ENCODE measurements at regions not wholly inside any gene's neighbourhood (a gene's known extent, or its start where the extent isn't known, plus 50 kb on each side); places are given as distances from the start of the nearest gene placed in this dataset.
"Not testable (repeated sequence)": the region's sequence is repeated elsewhere in the genome, so short reads cannot be mapped to it uniquely, and the experiment has no call there.

DNA sequence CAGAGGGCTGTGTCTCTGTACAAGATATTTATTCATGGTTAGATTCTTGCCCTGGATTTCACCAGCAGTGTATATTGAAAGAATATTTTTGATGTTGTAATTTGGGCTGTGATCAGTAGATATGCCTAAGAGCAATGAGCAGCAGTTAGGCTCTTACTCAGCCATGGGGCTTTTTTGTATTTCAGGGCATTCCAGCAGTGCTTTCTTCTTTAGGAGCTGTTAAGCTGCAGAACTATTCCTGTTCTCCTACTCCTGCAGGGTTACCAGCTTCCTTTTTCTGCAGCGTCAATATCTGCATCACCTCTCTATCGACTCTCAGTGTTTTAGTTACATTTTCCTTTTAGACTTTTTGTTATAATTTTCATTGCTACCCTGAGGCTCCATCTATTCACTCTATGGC, 206.2 kb downstream of the SLCO4C1 start:
- Mint-ChIP-seq H3K27ac (no peak overlapping the region), H3K4me3 (no peak overlapping the region), H3K4me1 (no peaks in the 10 kb centered on the region), H3K9me3 (peaks cover 8% of the 10 kb centered on the region), H3K27me3 (no peaks in the 10 kb centered on the region), H3K36me3 (no peaks in the 10 kb centered on the region)

DNA sequence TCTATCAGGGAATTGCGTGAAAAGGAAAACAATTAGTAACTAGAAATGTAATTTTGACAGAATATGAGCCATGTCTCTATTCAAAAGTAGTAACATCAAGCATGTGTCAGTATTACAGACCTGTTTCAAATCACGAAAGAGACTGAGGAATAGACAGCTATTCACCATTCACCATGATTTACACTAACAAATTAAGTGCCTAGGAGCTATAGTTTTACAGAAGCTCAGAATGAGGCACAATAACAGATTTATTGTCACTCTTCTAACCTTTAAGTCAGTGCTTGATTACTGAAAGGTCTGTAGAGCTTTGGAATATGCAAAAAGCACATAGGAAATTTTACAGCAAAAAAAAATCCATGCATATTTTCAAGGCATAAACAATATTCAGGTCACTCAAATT, 208.2 kb downstream of the SLCO4C1 start:
- peaks cover 8% of the 10 kb centered on the region for H3K9me3 Mint-ChIP-seq
- no peak overlapping the region for H3K27ac Mint-ChIP-seq
- no peaks in the 10 kb centered on the region for H3K36me3 Mint-ChIP-seq
- H3K4me3 Mint-ChIP-seq, result no peak overlapping the region
- H3K4me1 Mint-ChIP-seq, result no peaks in the 10 kb centered on the region
- no peaks in the 10 kb centered on the region for H3K27me3 Mint-ChIP-seq

DNA sequence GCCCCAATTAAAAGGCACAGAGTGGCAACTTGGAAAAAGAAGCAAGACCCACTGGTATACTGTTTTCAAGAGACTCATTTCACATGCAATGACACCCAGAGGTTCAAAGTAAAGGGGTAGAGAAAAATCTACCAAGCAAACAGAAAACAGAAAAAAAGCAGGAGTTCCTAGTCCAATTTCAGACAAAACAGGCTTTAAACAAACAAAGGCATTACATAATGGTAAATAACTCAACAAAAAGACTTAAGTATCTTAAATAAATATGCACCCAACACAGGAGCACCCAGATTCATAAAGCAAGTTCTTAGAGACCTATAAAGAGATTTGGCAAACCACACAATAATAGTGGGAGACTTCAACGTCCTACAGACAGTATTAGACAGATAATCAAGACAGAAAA, 215.8 kb downstream of the SLCO4C1 start:
- Mint-ChIP-seq H3K4me1 (no peaks in the 10 kb centered on the region), H3K36me3 (no peaks in the 10 kb centered on the region), H3K9me3 (peaks cover 6% of the 10 kb centered on the region), H3K27ac (no peak overlapping the region), H3K27me3 (no peaks in the 10 kb centered on the region), H3K4me3 (no peak overlapping the region)

DNA sequence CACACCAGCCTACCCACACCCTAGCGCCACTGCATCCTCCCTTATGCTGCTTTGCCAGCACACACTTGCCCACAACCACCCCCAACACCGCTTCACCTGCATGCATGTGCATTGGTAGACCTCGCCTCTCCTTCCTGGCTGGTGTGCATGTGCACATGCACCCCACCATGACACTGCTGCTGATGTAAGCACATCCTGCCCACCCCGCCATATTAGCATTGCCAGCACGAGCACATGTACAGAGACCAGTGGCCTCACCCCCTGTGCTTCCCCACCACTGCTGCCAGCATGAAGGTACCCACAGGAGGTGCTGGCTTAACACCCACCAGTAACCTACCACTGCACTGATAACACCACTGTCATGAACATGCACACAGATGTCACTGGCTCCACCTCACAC, 218.2 kb downstream of the SLCO4C1 start:
- Mint-ChIP-seq H3K4me3 (no peak overlapping the region), H3K9me3 (peaks cover 6% of the 10 kb centered on the region), H3K4me1 (no peaks in the 10 kb centered on the region), H3K27me3 (no peaks in the 10 kb centered on the region), H3K27ac (no peak overlapping the region), H3K36me3 (no peaks in the 10 kb centered on the region)

DNA sequence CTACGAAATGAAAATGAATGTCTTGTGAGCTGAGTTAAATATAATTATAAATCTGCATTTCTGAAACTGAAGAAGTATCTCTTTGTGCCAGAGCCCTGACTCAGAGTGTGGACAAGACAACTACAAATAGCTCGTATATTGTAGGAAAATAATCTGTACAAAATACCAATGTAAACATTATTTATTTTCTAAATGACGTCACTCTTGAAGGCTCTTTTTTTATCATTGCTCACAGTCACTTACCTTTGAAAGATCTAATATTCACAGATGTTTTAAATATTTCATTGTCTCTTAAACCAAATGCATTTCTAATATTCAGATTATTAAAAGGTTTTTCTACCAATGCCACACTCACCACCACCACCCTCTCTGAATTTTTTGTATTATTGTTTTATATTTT, 226.1 kb downstream of the SLCO4C1 start:
- Mint-ChIP-seq H3K4me3 (no peak overlapping the region), H3K9me3 (no peaks in the 10 kb centered on the region), H3K27me3 (no peaks in the 10 kb centered on the region), H3K36me3 (no peaks in the 10 kb centered on the region), H3K27ac (no peak overlapping the region), H3K4me1 (no peaks in the 10 kb centered on the region)

DNA sequence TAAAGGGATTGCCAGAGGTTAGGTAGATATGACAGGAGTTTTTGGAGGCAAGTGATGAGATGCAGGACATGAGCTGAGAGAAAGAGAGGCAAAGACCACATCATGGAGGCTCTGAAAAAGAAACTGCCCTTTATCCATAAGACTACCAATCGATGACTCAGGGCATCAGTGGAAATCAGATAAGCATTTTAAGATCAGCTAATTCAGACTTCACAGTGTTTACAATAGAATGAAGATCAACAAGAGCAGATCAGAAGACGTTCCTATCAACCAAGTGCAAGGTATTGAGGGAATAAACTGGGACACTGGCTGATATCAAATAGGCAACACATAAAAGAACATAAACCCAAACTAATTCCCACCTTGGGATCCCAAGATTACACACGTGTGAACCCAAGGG, 227.2 kb downstream of the SLCO4C1 start:
- H3K27me3 Mint-ChIP-seq, result no peaks in the 10 kb centered on the region
- no peaks in the 10 kb centered on the region for H3K9me3 Mint-ChIP-seq
- no peaks in the 10 kb centered on the region for H3K36me3 Mint-ChIP-seq
- no peak overlapping the region for H3K4me3 Mint-ChIP-seq
- H3K27ac Mint-ChIP-seq, result no peak overlapping the region
- no peaks in the 10 kb centered on the region for H3K4me1 Mint-ChIP-seq

DNA sequence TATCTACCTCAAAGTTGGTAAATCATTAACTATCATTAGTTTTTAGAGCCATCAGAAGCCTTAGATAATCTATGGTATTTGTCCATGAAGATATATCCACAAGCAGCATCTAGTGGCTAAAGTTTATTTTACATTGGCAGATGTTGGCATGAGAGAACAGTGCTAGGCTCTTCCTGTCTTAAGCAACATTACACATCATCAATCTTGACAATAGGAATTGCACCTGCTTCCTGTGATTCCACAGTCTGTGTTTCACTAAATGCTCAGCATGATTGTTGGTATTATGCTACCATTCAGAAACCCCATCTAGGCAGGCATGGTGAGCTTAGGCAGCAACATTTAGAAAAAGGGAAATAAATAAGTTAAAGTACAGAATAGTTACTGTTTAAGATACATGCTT, 246.6 kb downstream of the SLCO4C1 start:
- Mint-ChIP-seq H3K4me3 (no peak overlapping the region), H3K4me1 (no peaks in the 10 kb centered on the region), H3K27ac (no peak overlapping the region), H3K27me3 (no peaks in the 10 kb centered on the region), H3K36me3 (no peaks in the 10 kb centered on the region), H3K9me3 (no peaks in the 10 kb centered on the region)

DNA sequence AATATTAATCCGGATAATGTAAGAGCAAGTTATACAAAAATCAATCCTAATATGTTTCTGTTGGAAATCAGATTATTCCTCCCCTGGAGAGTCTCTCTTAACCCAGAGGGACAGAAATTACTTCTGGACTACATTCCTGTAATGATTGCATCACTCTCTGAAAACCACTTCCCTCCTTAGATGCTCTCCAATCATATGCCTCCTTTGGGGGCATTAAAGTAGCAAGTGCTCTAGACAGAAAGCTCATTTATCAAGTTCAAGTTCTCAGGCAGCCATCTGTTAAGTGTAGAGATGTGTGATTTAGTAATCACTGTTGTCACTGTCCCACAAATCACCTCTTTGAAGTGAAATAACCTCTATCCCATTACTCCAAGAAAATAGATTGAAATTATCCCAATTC, 247.1 kb downstream of the SLCO4C1 start:
- H3K4me3 Mint-ChIP-seq, result no peak overlapping the region
- H3K27me3 Mint-ChIP-seq, result no peaks in the 10 kb centered on the region
- no peaks in the 10 kb centered on the region for H3K36me3 Mint-ChIP-seq
- H3K27ac Mint-ChIP-seq, result no peak overlapping the region
- H3K4me1 Mint-ChIP-seq, result no peaks in the 10 kb centered on the region
- H3K9me3 Mint-ChIP-seq, result no peaks in the 10 kb centered on the region

DNA sequence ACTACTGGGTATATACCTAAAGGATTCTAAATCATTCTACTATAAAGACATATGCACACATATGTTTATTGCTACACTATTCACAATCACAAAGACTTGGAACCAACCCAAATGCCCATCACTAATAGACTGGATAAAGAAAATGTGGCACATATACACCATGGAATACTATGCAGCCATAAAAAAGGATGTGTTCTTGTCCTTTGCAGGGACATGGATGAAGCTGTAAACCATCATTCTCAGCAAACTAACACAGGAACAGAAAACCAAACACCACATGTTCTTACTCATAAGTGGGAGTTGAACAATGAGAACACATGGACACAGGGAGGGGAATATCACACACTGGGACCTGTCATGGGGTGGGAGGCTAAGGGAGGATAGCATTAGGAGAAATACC, 249.0 kb downstream of the SLCO4C1 start:
- not testable (repeated sequence) for H3K4me1 Mint-ChIP-seq, H3K36me3 Mint-ChIP-seq, H3K9me3 Mint-ChIP-seq, H3K27ac Mint-ChIP-seq, H3K4me3 Mint-ChIP-seq, H3K27me3 Mint-ChIP-seq

DNA sequence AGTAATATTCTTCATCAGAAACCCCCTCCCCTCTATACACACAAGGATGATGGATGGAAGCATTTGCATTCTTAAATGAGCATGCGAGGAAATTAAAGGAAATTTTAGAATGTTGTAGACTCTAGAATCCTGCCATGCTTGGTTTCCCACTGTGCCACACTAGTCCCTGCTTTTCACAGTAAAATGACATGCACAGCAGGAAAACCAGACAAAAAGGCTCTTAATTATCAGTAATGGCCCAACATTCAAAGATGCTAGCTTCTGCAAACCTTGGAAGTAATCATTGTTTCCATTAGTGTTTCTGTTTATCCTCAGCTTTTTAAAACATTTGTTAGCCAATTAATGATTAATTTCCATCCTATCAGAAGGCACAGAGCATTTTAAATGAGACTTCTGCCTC, 255.8 kb downstream of the SLCO4C1 start:
- Mint-ChIP-seq H3K27me3 (no peaks in the 10 kb centered on the region), H3K27ac (no peak overlapping the region), H3K4me1 (no peaks in the 10 kb centered on the region), H3K9me3 (no peaks in the 10 kb centered on the region), H3K36me3 (no peaks in the 10 kb centered on the region), H3K4me3 (no peak overlapping the region)

DNA sequence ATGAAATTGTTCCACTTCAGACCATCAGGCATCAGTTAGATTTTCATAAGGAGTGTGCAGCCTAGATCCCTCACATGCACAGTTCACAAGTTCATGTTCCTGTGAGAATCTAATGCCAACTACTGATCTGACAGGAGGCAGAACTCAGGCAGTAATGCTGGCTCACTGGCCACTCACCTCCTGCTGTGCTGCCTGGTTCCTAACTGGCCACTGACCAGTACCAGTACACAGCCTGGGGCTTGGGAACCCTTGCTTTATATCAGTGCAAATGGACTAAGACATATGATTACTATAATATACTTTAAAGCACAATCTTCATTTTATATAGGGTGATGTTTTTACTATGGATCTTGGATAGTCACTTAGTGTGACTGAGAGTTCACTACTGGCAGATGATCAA, 259.2 kb downstream of the SLCO4C1 start:
- no peaks in the 10 kb centered on the region for H3K9me3 Mint-ChIP-seq
- no peaks in the 10 kb centered on the region for H3K36me3 Mint-ChIP-seq
- no peak overlapping the region for H3K27ac Mint-ChIP-seq
- no peak overlapping the region for H3K4me3 Mint-ChIP-seq
- no peaks in the 10 kb centered on the region for H3K4me1 Mint-ChIP-seq
- H3K27me3 Mint-ChIP-seq, result no peaks in the 10 kb centered on the region

DNA sequence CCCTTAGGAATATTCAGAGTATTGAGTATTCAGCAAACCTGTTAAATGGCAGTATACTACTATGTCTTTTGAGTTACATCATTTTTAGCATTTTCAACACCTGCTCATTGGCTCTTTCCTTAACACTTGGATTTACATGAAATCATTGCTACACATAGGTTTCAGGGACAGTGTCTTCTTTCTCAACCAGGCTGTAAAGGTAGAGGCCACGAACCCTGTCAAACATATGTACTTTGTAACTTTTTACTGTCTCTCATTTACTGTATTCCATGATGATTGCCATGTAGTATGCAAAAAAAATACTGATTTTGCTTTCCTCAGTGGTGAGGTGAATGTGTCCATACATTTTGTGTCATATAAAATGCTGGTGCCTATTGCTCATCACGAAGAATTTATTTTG, 264.4 kb downstream of the SLCO4C1 start:
- Mint-ChIP-seq H3K4me1 (no peaks in the 10 kb centered on the region), H3K27me3 (no peaks in the 10 kb centered on the region), H3K27ac (no peak overlapping the region), H3K4me3 (no peak overlapping the region), H3K9me3 (no peaks in the 10 kb centered on the region), H3K36me3 (no peaks in the 10 kb centered on the region)

DNA sequence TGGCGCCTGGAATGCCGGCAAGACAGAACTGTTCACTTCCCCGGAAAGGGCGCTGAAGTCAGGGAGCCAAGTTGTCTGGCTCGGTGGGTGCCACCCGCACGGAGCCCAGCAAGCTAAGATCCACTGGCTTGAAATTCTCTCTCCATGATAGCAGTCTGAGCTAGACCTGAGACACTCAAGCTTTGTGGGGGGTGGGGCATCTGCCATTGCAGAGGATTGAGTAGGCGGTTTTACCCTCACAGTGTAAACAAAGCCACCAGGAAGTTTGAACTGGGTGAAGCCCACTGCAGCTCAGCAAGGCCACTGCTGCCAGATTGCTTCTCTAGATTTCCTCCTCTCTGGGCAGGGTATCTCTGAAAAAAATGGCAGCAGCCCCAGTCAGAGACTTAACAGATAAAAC, 277.4 kb downstream of the SLCO4C1 start:
- Mint-ChIP-seq H3K27me3 (no peaks in the 10 kb centered on the region), H3K9me3 (no peaks in the 10 kb centered on the region), H3K4me1 (no peaks in the 10 kb centered on the region), H3K27ac (no peak overlapping the region), H3K36me3 (no peaks in the 10 kb centered on the region), H3K4me3 (no peak overlapping the region)

DNA sequence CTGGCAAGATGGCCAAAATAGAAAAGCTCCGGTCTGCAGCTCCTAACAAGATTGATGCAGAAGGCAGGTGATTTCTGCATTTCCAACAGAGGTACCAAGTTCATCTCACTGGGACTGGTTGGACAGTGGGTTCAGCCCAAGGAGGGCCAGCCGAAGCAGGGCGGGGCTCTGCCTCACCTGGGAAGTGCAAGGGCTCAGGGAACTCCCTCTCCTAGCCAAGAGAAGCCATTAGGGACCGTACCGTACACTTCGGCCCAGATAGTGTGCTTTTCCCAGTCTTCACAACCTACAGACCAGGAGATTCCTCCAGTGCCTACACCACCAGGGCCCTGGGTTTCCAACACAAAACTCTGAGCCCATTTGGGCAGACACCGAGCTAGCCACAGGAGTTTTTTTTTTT, 277.8 kb downstream of the SLCO4C1 start:
- Mint-ChIP-seq H3K9me3 (no peaks in the 10 kb centered on the region), H3K4me1 (no peaks in the 10 kb centered on the region), H3K4me3 (no peak overlapping the region), H3K36me3 (no peaks in the 10 kb centered on the region), H3K27me3 (no peaks in the 10 kb centered on the region), H3K27ac (no peak overlapping the region)

DNA sequence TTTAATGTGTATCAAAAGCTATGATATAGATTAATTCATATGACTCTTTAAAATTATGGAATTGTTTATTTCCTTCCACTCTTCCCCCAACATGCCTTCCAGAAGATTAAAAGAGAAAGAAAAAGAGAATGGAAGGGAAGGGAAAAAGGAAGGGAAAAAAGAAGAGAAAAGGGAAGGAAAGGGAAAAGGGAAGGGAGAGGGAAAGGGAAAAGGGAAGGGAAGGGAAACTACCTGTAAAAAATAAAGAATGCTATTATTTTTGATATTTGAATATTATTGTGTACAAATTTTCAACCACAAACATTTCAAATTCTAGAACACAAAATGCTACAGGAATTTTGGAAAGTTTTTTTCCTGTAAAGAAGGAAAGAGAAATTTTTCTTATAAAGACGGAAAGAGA, 281.7 kb downstream of the SLCO4C1 start:
- Mint-ChIP-seq H3K27me3 (no peaks in the 10 kb centered on the region), H3K27ac (no peak overlapping the region)

DNA sequence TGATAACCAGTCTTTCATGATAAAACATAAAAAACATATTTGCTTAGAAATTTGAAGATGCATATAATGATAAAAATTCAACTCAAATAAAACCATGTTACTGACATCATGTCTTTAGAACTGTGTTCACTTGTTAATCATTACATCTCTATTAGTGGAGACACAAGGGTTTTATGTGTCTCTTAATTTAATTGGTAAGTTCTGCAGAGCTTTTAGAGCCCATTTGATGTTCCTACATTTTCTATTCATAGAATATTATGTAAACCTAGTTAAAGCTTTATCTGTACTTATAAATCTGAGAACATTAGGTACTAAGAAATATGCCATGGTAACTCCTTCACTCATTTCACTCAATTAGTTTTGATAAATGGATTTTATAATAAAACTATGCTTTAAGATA, 285.4 kb downstream of the SLCO4C1 start:
- H3K4me3 Mint-ChIP-seq, result no peak overlapping the region

More for the DNA sequence above, 281.7 kb downstream of the SLCO4C1 start:
- H3K9me3 Mint-ChIP-seq, result no peaks in the 10 kb centered on the region
- H3K36me3 Mint-ChIP-seq, result no peaks in the 10 kb centered on the region
- H3K4me3 Mint-ChIP-seq, result no peak overlapping the region
- no peaks in the 10 kb centered on the region for H3K4me1 Mint-ChIP-seq

DNA sequence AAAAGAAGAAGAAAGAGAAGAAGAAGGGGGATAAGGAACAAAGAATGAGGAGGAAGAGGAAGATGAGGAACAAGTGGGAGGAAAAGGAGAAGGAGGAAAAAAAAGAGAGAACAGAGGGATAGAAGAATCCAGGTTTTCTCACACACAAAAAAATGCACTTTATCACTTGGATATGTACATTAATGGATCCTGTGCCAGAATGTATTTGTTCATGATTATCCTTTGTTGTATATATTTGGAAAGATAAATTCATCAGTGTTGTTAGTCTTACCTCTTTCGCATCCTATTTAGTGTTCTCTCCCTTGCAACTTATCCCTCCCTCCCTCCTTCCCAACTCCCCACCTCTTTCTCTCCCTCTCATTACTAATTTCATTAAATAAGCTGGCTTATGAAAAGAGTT, 298.8 kb downstream of the SLCO4C1 start:
- Mint-ChIP-seq H3K9me3 (no peaks in the 10 kb centered on the region), H3K36me3 (no peaks in the 10 kb centered on the region), H3K27me3 (no peaks in the 10 kb centered on the region), H3K4me3 (no peak overlapping the region), H3K4me1 (no peaks in the 10 kb centered on the region), H3K27ac (no peak overlapping the region)

More for the DNA sequence above, 285.4 kb downstream of the SLCO4C1 start:
- Mint-ChIP-seq H3K27ac (no peak overlapping the region), H3K36me3 (no peaks in the 10 kb centered on the region), H3K27me3 (no peaks in the 10 kb centered on the region), H3K9me3 (no peaks in the 10 kb centered on the region), H3K4me1 (no peaks in the 10 kb centered on the region)

DNA sequence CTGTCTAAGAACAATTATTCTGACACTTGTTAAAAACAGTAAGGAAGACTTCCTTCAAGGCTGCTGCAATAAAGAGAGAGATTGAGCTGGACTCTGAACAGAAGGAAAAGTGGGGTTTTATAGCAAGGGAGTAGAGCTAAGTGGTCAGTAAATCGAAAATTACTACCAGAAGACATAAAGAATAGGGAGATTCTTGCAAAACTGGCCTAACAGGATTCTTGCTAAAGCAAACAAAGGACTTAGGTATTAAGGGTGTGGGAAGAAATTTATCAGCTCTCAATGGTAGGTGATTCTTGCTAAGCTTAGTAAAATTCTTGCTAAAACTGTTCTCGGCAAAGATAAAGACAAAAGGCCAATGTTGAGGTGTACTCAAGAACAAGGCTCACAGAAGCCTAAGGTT, 300.5 kb downstream of the SLCO4C1 start:
- Mint-ChIP-seq H3K27me3 (no peaks in the 10 kb centered on the region), H3K4me1 (no peaks in the 10 kb centered on the region)

More for the DNA sequence above, 300.5 kb downstream of the SLCO4C1 start:
- no peak overlapping the region for H3K4me3 Mint-ChIP-seq
- no peaks in the 10 kb centered on the region for H3K9me3 Mint-ChIP-seq
- H3K36me3 Mint-ChIP-seq, result no peaks in the 10 kb centered on the region
- H3K27ac Mint-ChIP-seq, result no peak overlapping the region
